T-helper 1 cell treated with Interleukin-12 subunit alpha and Interleukin-12 subunit beta and Interleukin-4 antibody, amounts not matched to agents 30 ng/mL and 1 ng/mL, for 36 hours (primary cell): ENCODE measurements at regions not wholly inside any gene's neighbourhood (a gene's known extent, or its start where the extent isn't known, plus 50 kb on each side); places are given as distances from the start of the nearest gene placed in this dataset.
"Not testable (repeated sequence)": the region's sequence is repeated elsewhere in the genome, so short reads cannot be mapped to it uniquely, and the experiment has no call there.

ENCODE experiments used
- intact Hi-C: fragments of 100-400 bp; cut with micrococcal nuclease; formaldehyde crosslinking; loops from one replicate; pipeline ENCODE4 v1.15.1; 2024

GRCh38 chr5:152607401-152608160 lies 202.5 kb upstream of the NMUR2 start:
- intact Hi-C loops = no loop called here

DNA sequence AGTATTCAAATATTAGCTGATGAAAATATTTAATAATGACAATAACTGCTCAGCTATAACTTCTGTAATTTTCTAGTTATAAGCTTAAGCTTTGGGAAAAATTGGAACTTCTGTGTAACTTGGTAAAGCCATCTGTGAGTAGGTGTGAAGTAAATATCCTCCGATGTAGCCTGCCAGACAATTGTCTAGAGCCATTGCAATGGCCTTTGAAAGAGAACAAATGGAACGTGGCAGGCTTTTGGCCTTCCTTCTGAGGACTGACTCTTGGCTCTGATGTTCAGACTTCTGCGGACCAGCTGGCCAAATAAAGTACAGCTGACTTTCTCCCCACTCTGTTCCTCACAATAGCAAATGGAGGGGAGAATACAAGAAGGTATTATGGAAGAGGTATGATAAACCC lies 203.4 kb upstream of the NMUR2 start:
- intact Hi-C loops = no loop called here

- intact Hi-C loops = no loop called here
Observed at GRCh38 chr5:152619756-152620155, 214.7 kb upstream of the NMUR2 start.

DNA sequence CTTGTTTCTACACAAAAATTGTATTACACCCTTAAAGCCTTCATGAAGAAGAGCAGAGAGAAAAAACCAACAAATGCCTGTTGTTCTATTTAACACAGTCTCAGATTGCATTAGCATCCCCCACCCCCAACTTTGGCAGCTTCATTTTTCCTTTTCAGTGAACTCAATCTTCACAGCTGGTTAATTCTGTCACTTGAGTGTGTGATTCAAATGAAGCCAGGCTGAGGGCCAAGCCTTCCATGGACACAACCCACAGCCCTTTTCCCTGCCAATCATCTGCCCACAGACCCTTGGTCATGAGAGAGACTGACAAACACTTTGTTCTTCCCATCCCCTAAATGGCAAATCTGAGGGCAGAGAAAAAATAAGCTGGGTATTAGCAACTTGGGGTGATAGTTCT lies 217.5 kb upstream of the NMUR2 start:
- intact Hi-C loops = no loop called here

- intact Hi-C loops = no loop called here
Observed at GRCh38 chr5:152623951-152624350, 218.9 kb upstream of the NMUR2 start.

DNA sequence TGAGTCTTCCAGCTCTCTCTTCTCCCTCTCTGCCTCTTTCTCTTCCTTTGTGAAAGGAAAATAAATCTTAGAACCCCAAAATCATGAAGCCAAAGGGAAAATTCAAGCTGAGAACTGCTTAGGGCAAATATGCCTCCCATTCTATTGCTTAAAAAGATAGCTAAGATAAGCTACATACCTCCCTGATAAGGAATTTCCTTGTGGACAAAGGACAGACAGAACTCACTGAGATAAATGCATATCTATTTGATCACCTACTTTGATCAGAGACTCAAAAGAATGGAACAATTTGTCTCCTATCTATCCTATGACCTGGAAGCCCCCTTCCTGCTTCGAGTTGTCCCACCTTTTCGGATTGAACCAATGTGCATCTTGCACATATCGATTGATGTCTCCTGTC lies 220.6 kb upstream of the NMUR2 start:
- intact Hi-C loops = no loop called here

DNA sequence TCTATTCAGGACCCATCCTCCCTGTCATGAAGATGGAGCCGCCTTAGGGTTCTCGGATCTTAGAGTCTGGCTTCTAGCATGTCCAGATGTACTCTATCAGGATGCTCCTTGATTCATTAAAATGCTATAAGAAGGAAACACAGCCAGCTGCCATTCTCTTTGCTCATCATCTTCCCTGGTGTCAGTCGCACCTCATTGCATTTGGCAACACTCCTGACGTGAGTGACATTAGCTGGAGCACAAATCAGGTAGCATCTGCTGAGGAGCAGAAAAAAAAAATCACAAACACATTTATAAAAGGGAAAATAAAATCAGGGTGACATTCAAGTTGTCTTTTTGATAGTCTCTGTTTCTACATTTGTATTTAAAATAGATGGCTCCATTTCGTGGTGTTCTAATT lies 226.1 kb upstream of the NMUR2 start:
- intact Hi-C loops = no loop called here

- intact Hi-C loops = no loop called here
Observed at GRCh38 chr5:152632360-152632759, 227.3 kb upstream of the NMUR2 start.

GRCh38 chr5:152634586-152634985 lies 229.5 kb upstream of the NMUR2 start:
- intact Hi-C loops = no loop called here

DNA sequence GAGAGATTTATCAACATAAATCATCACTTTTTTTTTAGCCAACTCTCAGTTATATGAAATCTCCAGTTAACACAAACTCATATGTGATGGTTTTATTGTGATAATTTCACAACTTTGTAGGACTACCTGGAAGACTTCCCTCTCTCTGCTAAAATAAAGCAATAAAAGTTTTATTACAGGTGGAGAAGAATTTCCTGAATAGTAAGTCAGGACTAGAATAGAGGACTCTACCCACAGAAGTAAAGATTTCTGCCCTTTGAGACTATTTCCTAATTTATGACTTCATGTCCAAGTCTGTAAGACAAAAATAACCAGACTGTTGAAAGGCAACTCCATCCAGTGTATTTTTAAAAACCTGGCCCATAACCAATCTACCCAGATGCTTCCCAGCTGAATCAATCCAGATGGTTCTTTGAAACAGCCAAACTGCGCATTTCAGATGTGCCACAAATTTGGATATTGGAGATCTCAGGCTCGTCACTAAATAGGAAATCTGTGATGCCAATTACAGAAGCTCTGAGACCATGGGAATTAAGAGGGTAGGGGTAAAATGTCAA lies 234.0 kb upstream of the NMUR2 start:
- intact Hi-C loops = no loop called here

DNA sequence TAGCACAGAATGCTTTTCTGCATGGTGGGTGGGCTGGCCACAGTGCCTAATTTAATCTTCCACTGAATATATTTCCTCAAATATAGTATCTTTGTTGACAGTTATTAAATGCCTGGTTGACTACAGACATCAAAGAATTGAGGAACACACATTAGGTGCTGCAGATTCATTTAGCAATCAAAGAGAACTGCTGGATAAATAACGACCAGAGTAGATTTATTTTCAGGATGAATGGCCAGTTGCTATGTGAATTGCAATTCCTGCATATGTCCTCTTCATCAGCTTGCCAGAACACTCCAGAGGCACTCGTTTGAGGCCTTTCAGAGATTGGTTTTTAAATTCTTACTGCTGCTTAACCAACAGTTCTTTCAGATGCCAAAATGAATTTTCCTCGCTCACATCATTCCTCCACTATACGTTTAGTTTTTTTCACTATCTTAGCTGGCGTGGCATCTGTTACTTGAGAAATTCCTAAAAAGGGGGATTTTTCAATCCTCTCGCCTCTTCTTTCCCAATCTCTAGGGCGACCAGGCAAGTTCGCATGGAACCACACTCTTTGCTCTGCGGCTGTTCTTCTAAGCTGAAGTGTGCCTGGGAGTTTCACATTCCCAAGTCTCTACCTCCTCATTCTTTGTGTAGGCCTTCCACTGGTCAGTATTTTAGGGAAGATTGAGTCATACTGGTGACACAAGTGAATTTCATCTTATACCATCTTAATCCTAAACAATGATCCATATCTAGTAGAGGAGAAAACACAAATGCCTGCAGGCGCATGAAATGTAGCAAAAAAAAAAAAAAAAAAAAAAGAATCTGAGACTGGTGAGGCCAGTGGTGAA lies 237.1 kb upstream of the NMUR2 start:
- intact Hi-C loops = no loop called here

GRCh38 chr5:152642880-152643279 lies 237.8 kb upstream of the NMUR2 start:
- intact Hi-C loops = no loop called here

GRCh38 chr5:152644029-152644728 lies 239.1 kb upstream of the NMUR2 start:
- intact Hi-C loops = no loop called here

- intact Hi-C loops = no loop called here
Observed at GRCh38 chr5:152649609-152650008, 244.5 kb upstream of the NMUR2 start.

DNA sequence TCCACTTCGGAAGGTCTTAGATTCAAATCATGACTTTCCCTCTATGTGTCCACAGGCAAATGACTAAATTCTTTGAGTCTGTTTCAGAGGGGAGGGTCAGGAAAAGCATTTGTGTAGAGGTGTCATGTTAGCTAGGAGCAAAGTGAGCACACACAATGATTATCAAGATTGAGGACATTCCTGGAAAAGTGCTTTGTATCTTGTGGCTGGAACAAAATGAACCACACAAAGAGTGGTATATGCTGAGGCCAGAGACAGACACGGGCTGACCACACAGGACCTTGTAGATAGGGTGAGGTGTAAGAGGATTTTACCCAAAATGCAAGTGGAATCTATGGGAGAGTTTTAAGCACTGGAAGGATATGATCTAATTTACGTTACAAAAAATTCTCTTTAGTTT lies 245.3 kb upstream of the NMUR2 start:
- intact Hi-C loops = no loop called here

- intact Hi-C loops = not testable (repeated sequence)
Observed at GRCh38 chr5:152659470-152659869, 254.4 kb upstream of the NMUR2 start.

- intact Hi-C loops = no loop called here
Observed at GRCh38 chr5:152673601-152674000, 268.5 kb upstream of the NMUR2 start.

DNA sequence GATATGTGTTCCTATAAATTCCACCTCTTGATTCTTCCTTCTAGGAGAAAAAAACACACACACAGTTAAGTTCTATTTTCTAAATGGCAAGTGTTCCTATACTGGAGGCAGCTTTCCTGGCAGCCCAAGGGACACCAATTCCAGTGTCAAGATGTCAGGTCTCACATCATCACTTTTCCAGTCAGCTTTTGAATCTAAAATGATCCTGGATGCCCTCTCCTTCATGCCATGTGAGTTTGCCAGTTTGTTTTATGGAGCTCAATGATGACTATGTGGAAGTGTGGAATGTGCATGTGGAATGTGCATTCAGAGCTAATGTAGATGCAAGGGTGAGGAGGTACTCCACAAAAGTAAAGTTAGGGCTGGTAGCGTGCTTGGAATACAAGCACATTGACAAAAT lies 269.3 kb upstream of the NMUR2 start:
- intact Hi-C loops = no loop called here

- intact Hi-C loops = no loop called here
Observed at GRCh38 chr5:152676196-152676595, 271.1 kb upstream of the NMUR2 start.

- intact Hi-C loops = no loop called here
Observed at GRCh38 chr5:152683205-152683604, 278.1 kb upstream of the NMUR2 start.

- intact Hi-C loops = no loop called here
Observed at GRCh38 chr5:152686931-152687330, 281.9 kb upstream of the NMUR2 start.
